ENCODE measurements at regions not wholly inside any gene's neighbourhood (a gene's known extent, or its start where the extent isn't known, plus 50 kb on each side); places are given as distances from the start of the nearest gene placed in this dataset.

DNA sequence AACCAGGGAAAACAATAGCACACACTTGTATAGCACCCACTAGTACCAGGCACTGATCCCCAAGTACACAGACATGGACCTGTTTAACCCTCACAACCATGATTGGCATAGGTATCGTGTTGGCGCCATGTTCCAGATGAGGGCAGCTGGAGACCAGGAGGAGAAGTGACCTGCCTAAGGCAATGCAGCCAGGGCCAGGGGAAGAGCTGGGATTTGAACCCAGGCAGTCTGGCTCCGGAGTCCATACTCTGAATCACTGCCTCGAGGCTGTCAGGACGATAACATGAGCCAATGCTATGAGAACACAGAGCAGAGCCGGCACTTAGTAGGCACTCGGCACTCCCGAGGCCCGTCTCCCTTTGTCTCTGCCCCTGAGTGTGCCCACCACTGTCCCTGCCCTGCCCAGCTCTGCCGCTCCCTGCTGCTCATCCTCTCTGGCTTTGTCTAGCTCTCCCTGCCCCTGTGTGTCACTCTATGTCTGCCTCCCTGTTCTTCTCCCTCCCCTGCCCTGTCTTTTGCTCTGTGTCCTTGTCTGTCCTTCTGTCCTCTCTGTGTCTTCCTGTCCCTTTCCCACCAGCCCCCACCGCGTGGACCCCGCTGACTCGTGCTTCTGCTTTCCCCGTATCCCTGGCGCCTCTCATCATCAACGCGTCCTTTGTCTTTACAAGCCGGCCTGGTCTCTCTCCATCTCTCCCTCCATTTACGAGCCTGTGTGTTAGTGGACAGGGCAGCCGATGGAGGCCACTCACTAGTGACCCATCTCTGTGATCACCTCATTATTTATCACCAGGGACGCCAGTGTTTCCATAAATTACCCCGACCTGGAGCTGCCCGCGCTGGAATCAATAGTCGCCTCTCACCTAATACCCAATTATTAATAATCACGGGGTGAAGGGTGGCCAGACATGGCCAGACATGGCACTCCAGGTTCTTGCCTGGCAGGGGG, 99.4 kb upstream of the MVB12B start:
- TF ChIP-seq ELF1 (tag; IDR thresholded peaks at IDR 0.05) = no peak
- no peak for TF ChIP-seq STAT5A (IDR thresholded peaks at IDR 0.05; ENCODE audit: borderline replicate concordance, low read length)
- TF ChIP-seq HEY1 (CRISPR knock-in tag; IDR thresholded peaks at IDR 0.05; ENCODE audit: borderline replicate concordance) = no peak
- TF ChIP-seq ATF7 (IDR thresholded peaks at IDR 0.05) = no peak
- no peak for TF ChIP-seq DLX4 (CRISPR knock-in tag; IDR thresholded peaks at IDR 0.05)
- Histone ChIP-seq H3K9me1 (ENCODE audit: control insufficient read depth, insufficient read depth, low read length) (no peaks in the 10 kb centered on the region), H3K4me2 (ENCODE audit: insufficient read depth, low read length) (no peak overlapping the region), H3K9ac (ENCODE audit: insufficient read depth in 1 of 2, low read depth in 2 of 2, low read length in 2 of 2) (no peak overlapping the region), H3K4me1 (replicated peaks in 1 of 2; ENCODE audit: control insufficient read depth in 2 of 2, insufficient read depth in 2 of 2, low read length in 2 of 2) (no peaks in the 10 kb centered on the region; a peak in 1 of 5 replicates), H3K27ac (ENCODE audit: extremely low read depth, low read depth, low read length) (no peak overlapping the region), H3K4me3 (no peak overlapping the region), H4K20me1 (replicated peaks; ENCODE audit: control insufficient read depth, insufficient read depth, low read length) (peaks cover 5% of the 10 kb centered on the region; the same call in 1 of the 2 replicates), H3K27me3 (ENCODE audit: control insufficient read depth in 2 of 2, insufficient read depth in 2 of 2, low read length in 2 of 2) (peaks cover 0 to 43% of the 10 kb centered on the region in 2 experiments; a peak in 3 of 5 replicates), H3K79me2 (ENCODE audit: control insufficient read depth, insufficient read depth, low read length) (no peaks in the 10 kb centered on the region), H2AFZ (ENCODE audit: low read depth, low read length) (no peak overlapping the region), H3K9me3 (replicated peaks; ENCODE audit: control insufficient read depth, insufficient read depth, low read depth, low read length) (no peaks in the 10 kb centered on the region), H3K36me3 (ENCODE audit: control insufficient read depth, insufficient read depth, low read length) (no peaks in the 10 kb centered on the region)
- DNase-seq (ENCODE audit: extremely low read depth in 1 of 4, low spot score in 3 of 4) = no peak
- WGBS (ENCODE audit: insufficient coverage, low coverage, missing lambda C conversion rate) = 1% methylated on average over 27 of the region's 27 CpGs
- FAIRE-seq = no peak
- no peak for ATAC-seq
- BruUV-seq (replicated peaks) = no TSS peak
- CTCF ChIA-PET (ENCODE audit: low intra/inter-chr PET ratio) = no interaction called here
- intact Hi-C loops (cut with micrococcal nuclease) = no loop called here
- POLR2A ChIA-PET = interaction anchor here (0.6 to 0.7 kb wide), 2 partner anchors 76 to 81 kb away, joined by 3 to 4 read pairs; no protein-coding TSS in a partner anchor
- in situ Hi-C loops (cut with MboI) = no loop called here

All from K562 (cell line).